ENCODE measurements at regions not wholly inside any gene's neighbourhood (a gene's known extent, or its start where the extent isn't known, plus 50 kb on each side); places are given as distances from the start of the nearest gene placed in this dataset.

- no peak for DNase-seq (ENCODE audit: low spot score)
These were observed 472.4 kb downstream of the ANKRD7 start for GRCh38 chr7:118696879-118697278.

GRCh38 chr7:118699222-118699621, 474.7 kb downstream of the ANKRD7 start:
- DNase-seq (ENCODE audit: low spot score) = no peak

GRCh38 chr7:118708741-118709140, 484.2 kb downstream of the ANKRD7 start:
- no peak for DNase-seq (ENCODE audit: low spot score)

- DNase-seq (ENCODE audit: low spot score) = no peak
These were observed 487.2 kb downstream of the ANKRD7 start for GRCh38 chr7:118711688-118712087.

- no peak for DNase-seq (ENCODE audit: low spot score)
These were observed 488.5 kb downstream of the ANKRD7 start for GRCh38 chr7:118713039-118713438.

GRCh38 chr7:118720632-118721031, 496.1 kb downstream of the ANKRD7 start:
- no peak for DNase-seq (ENCODE audit: low spot score)

- no peak for DNase-seq (ENCODE audit: low spot score)
These were observed 507.4 kb downstream of the ANKRD7 start for GRCh38 chr7:118731854-118732253.

- DNase-seq (ENCODE audit: low spot score) = no peak
These were observed 510.0 kb downstream of the ANKRD7 start for GRCh38 chr7:118734541-118734940.

- no peak for DNase-seq (ENCODE audit: low spot score)
These were observed 510.9 kb downstream of the ANKRD7 start for GRCh38 chr7:118735441-118735840.

- no peak for DNase-seq (ENCODE audit: low spot score)
These were observed 513.4 kb downstream of the ANKRD7 start for GRCh38 chr7:118737935-118738334.

GRCh38 chr7:118745927-118746326, 521.4 kb downstream of the ANKRD7 start:
- DNase-seq (ENCODE audit: low spot score) = peak; percentile 15

- no peak for DNase-seq (ENCODE audit: low spot score)
These were observed 523.0 kb downstream of the ANKRD7 start for GRCh38 chr7:118747473-118747872.

GRCh38 chr7:118753479-118753878, 529.0 kb downstream of the ANKRD7 start:
- DNase-seq (ENCODE audit: low spot score) = peak; percentile 93

GRCh38 chr7:118754608-118755007, 530.1 kb downstream of the ANKRD7 start:
- DNase-seq (ENCODE audit: low spot score) = no peak

- DNase-seq (ENCODE audit: low spot score) = peak; percentile 30
These were observed 530.6 kb downstream of the ANKRD7 start for GRCh38 chr7:118755067-118755625.

GRCh38 chr7:118757066-118757465, 532.6 kb downstream of the ANKRD7 start:
- no peak for DNase-seq (ENCODE audit: low spot score)

- no peak for DNase-seq (ENCODE audit: low spot score)
These were observed 534.1 kb downstream of the ANKRD7 start for GRCh38 chr7:118758582-118758981.

- no peak for DNase-seq (ENCODE audit: low spot score)
These were observed 535.4 kb downstream of the ANKRD7 start for GRCh38 chr7:118759921-118760320.

GRCh38 chr7:118762451-118762850, 537.9 kb downstream of the ANKRD7 start:
- peak; percentile 93 for DNase-seq (ENCODE audit: low spot score)

- DNase-seq (ENCODE audit: low spot score) = peak; percentile 26
These were observed 539.7 kb downstream of the ANKRD7 start for GRCh38 chr7:118764221-118764620.

- no peak for DNase-seq (ENCODE audit: low spot score)
These were observed 547.2 kb downstream of the ANKRD7 start for GRCh38 chr7:118771672-118772071.

- peak; percentile 34 for DNase-seq (ENCODE audit: low spot score)
These were observed 552.8 kb downstream of the ANKRD7 start for GRCh38 chr7:118777308-118777707.

- no peak for DNase-seq (ENCODE audit: low spot score)
These were observed 568.2 kb downstream of the ANKRD7 start for GRCh38 chr7:118792682-118793081.

- DNase-seq (ENCODE audit: low spot score) = no peak
These were observed 569.1 kb downstream of the ANKRD7 start for GRCh38 chr7:118793582-118793981.

- DNase-seq (ENCODE audit: low spot score) = no peak
These were observed 569.9 kb downstream of the ANKRD7 start for GRCh38 chr7:118794419-118794818.
